Pancreas (tissue), 10 donors: ENCODE measurements at regions not wholly inside any gene's neighbourhood (a gene's known extent, or its start where the extent isn't known, plus 50 kb on each side); places are given as distances from the start of the nearest gene placed in this dataset.

Experiments used
- ATAC-seq, 4 donors: fragments of 200-7000 bp; cut with Tn5 transposase; one replicate each; pipeline versions ENCODE4 v1.8.0 to v1.9.1; 2020; ENCODE audit warnings: mild to moderate bottlenecking in 4 of 4, moderate library complexity in 4 of 4
- DNase-seq, 6 donors: peaks; one replicate each; pipeline ENCODE4 v3.0.0-alpha.2; 2020
- FAIRE-seq: peaks from 2 replicates; lab custom pipeline; 2012; peaks lifted over from hg19 to GRCh38; lab: Jason Lieb, UNC
- H3K27ac ChIP-seq, 4 donors: fragments of 200-600 bp; sonication (generic); 1 replicate in 3 of 4; 2 replicates in 1 of 4; pipeline versions ENCODE4 v1.5.0 to v1.8.0; 2020
- H3K27me3 ChIP-seq, 4 donors: fragments of 200-600 bp; one replicate each; pipeline ENCODE4 v1.8.0; 2021
- H3K36me3 ChIP-seq, 3 donors: fragments of 200-600 bp; sonication (generic) in 1 of 3; one replicate each; pipeline versions ENCODE4 v1.5.0 to v1.8.0; 2020 to 2021
- H3K4me1 ChIP-seq, 3 donors: fragments of 200-600 bp; one replicate each; pipeline ENCODE4 v1.8.0; 2021
- H3K4me3 ChIP-seq, 4 donors: fragments of 200-600 bp; sonication (generic) in 2 of 4; one replicate each; pipeline versions ENCODE4 v1.5.0 to v1.8.0; 2020 to 2021
- H3K9me3 ChIP-seq, 4 donors: fragments of 200-600 bp; one replicate each; pipeline ENCODE4 v1.8.0; 2021
- WGBS, 2 donors: extraction: QIAGEN DNeasy Blood & Tissue Kit; methylation state at CpG; one replicate each; pipeline ENCODE4 v1.1.7; 2013; 5-methylcytosine and 5-hydroxymethylcytosine counted together
- intact Hi-C, 3 donors: fragments of 100-400 bp; cut with DNase I; formaldehyde crosslinking; loops; one replicate each; pipeline versions ENCODE4 v1.11.1 to v1.14.2; 2022
- TF ChIP-seq, protein P1 (sequence below), 4 donors: fragments of 200-600 bp; sonication (generic) in 3 of 4; IDR thresholded peaks; one replicate each; pipeline versions ENCODE4 v1.5.0 to v1.8.0; 2021; ENCODE audit warnings: antibody characterized with exemption in 4 of 4
- donor health status: healthy with polysubstance abuse.
- donor health status: DM: no; HTN: no; CAD: no; lungs with moderate emphysema.
- donor health status: DM: no; HTN: no; CAD: no.
- donor health status: control.
- donor health status: control.
- donor health status: Bipolar disorder and iron deficiency.
- donor health status: DM: yes; HTN: yes; CAD: no.
- donor health status: DM: no; HTN: no; CAD: no.
- donor health status: DM: no; HTN: no; CAD: no.
- donor health status: DM: yes; HTN: yes; CAD: no.

DNA sequence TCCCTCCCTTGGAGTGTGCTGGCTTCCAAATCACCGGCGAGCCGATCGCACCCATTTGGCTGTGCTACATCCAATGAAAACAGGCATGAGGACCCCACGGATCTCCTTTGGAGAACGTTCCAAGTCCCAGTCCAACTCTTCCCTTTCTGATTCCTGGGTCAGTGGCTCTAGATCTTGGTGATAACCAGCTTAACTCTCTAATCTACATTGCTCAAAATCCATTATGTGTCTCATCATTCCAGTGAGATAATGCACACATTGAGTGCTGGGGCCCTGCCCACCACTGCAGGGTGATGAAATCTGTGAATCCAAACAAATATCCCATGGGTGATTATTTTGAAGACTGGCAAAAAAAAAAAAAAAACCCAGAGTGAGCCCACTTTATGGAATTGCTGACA is 232.7 kb upstream of the COPS8 start:
- no peak for ATAC-seq
- H3K27me3 ChIP-seq, result no peaks in the 10 kb centered on the region
- TF ChIP-seq, protein P1, sequence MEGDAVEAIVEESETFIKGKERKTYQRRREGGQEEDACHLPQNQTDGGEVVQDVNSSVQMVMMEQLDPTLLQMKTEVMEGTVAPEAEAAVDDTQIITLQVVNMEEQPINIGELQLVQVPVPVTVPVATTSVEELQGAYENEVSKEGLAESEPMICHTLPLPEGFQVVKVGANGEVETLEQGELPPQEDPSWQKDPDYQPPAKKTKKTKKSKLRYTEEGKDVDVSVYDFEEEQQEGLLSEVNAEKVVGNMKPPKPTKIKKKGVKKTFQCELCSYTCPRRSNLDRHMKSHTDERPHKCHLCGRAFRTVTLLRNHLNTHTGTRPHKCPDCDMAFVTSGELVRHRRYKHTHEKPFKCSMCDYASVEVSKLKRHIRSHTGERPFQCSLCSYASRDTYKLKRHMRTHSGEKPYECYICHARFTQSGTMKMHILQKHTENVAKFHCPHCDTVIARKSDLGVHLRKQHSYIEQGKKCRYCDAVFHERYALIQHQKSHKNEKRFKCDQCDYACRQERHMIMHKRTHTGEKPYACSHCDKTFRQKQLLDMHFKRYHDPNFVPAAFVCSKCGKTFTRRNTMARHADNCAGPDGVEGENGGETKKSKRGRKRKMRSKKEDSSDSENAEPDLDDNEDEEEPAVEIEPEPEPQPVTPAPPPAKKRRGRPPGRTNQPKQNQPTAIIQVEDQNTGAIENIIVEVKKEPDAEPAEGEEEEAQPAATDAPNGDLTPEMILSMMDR (IDR thresholded peaks at IDR 0.05), result no peak
- no peaks in the 10 kb centered on the region for H3K9me3 ChIP-seq
- no peak for FAIRE-seq
- DNase-seq, result no peak
- intact Hi-C loops, result no loop called here
- peak overlapping the region in 1 of 4 donors; percentile 2 for H3K4me3 ChIP-seq
- 43 to 48% methylated on average over 6 of the region's 6 CpGs for WGBS, 2 donors
- H3K4me1 ChIP-seq, result peaks cover 5 to 7% (median 6%) of the 10 kb centered on the region in 3 donors
- peak overlapping the region in 2 of 4 donors; percentile 17 to 21 for H3K27ac ChIP-seq
- H3K36me3 ChIP-seq, result no peaks in the 10 kb centered on the region

DNA sequence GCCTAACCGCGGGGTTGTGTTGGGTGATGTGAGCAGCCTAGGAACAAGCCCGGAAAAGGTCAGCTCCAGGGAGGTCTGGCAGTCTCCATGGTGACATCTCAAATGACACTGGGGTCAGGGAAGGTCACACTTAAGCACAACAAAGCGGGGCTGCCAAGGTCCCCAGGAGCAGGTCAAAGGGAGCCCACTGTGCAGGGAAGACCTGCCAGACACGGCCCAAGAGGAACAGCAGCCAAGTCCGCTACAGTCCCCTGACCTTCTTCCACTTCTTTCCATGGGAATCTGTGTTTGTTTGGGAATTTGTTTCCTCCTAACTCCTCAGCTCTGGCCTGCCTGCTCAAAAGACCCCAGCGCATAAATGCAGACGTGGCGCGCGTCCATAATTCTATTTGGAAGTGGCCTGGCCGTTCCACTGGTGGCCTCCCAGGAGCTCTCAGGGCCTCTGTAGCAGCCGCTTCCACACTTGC is 232.1 kb upstream of the COPS8 start:
- ATAC-seq (no peak), FAIRE-seq (no peak), DNase-seq (no peak)
- TF ChIP-seq, protein P1 (IDR thresholded peaks at IDR 0.05), result no peak
- intact Hi-C loops, result no loop called here
- WGBS, 2 donors, result 93 to 96% methylated on average over 13 of the region's 13 CpGs
- Histone ChIP-seq H3K4me3 (no peak overlapping the region), H3K27me3 (no peaks in the 10 kb centered on the region), H3K4me1 (peaks cover 5 to 7% (median 6%) of the 10 kb centered on the region in 3 donors), H3K27ac (no peak overlapping the region), H3K9me3 (no peaks in the 10 kb centered on the region), H3K36me3 (no peaks in the 10 kb centered on the region)

DNA sequence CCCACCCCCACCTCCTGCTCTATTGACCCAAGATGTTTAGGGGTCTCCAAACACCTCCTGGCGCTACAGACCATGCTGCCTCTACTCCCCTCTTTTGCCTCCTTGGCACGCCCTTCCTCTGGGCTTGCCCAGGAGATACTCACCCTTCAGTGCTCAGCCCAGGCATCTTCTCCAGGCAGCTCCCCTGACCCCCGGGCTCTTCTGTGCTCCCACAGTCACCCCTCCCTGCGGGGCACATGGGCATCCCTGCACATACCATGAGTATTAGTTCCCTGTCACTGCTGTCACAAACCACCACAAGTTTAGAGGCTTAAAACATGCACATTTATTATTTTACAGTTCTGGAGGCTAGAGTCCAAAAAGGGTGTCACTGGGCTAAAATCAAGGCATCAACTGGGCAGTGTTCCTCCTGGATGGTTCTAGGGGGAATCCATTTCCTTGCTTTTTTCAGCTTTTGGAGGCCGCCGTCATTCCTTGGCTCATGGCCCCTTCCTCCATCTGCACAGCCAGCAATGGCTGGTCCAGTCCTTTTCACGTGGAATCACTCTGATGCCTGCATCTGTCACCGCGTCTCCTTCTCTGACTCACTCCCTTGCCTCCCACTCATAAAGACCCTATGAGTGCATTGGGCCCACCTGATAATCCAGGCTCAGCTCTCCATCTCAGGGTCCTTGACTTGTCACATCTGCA is 230.4 kb upstream of the COPS8 start:
- H3K4me1 ChIP-seq, result peaks cover 5 to 7% (median 6%) of the 10 kb centered on the region in 3 donors
- no peaks in the 10 kb centered on the region for H3K9me3 ChIP-seq
- no peak overlapping the region for H3K4me3 ChIP-seq
- intact Hi-C loops, result no loop called here
- TF ChIP-seq, protein P1 (IDR thresholded peaks at IDR 0.05), result no peak
- no peak for DNase-seq
- no peak overlapping the region for H3K27ac ChIP-seq
- H3K27me3 ChIP-seq, result no peaks in the 10 kb centered on the region
- no peak for FAIRE-seq
- H3K36me3 ChIP-seq, result no peaks in the 10 kb centered on the region
- 94 to 98% methylated on average over 9 of the region's 9 CpGs for WGBS, 2 donors
- no peak for ATAC-seq

DNA sequence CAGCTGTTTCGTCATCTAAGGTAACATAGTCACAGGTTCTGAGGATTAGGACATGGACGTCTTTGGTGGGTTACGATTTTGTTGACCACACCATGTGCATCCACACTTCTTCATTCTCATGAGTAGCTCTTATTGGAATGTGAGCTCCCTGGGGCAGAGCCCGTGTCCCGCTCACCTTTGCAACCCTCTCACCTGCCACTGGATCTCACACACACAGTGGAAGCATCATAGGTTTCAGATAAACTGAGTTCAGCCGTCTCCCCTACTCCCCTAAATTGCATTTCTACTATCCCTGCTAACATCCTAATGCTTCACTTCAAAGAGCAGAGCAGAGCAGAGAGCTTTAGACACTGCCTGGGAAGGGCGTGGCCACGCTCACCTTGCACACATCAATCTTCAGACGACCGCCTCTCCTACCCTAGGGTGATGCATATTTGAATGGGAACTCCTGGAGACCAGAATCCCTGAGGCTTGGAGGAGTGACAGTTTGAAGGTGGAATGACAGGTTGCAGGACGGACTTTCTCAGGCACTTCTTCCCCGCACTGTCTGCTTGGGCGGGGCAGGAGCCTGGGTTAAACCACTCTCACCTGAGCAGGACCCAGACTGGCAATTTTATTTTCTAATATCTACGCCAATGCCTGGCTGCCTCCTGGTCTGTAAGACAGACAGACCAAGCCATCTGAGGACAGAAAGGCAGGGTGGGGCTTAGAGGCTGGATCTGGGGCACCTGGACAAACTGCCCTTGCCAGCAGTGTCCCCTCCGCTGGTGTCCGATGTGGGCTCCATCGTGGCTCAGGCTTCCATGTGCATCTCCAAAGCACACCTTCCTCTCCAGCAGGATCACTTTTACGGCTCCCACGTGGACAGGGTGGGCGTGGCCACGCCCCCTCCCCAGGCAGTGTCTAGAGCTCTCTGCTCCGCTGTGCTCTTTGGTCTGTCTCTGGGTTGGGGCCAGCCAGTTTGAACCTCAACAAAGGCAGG is 229.5 kb upstream of the COPS8 start:
- FAIRE-seq, result no peak

More for the DNA sequence above, 229.5 kb upstream of the COPS8 start:
- Histone ChIP-seq H3K4me3 (no peak overlapping the region), H3K27ac (no peak overlapping the region), H3K27me3 (no peaks in the 10 kb centered on the region), H3K36me3 (no peaks in the 10 kb centered on the region), H3K9me3 (no peaks in the 10 kb centered on the region), H3K4me1 (peaks cover 5 to 7% (median 6%) of the 10 kb centered on the region in 3 donors)
- TF ChIP-seq, protein P1 (IDR thresholded peaks at IDR 0.05), result no peak
- WGBS, 2 donors, result 80 to 85% methylated on average over 22 of the region's 22 CpGs
- no peak for DNase-seq
- intact Hi-C loops, result no loop called here
- ATAC-seq, result no peak
